Activated naive CD8-positive, alpha-beta T cell (primary cell): ENCODE measurements at regions not wholly inside any gene's neighbourhood (a gene's known extent, or its start where the extent isn't known, plus 50 kb on each side); places are given as distances from the start of the nearest gene placed in this dataset.

ENCODE experiments used
- H3K27ac Mint-ChIP-seq: one replicate; pipeline ENCODE4 v1.8.0; 2021; ENCODE audit warnings: mixed read lengths
- H3K27me3 Mint-ChIP-seq: one replicate; pipeline ENCODE4 v1.8.0; 2021; ENCODE audit warnings: mixed read lengths
- H3K36me3 Mint-ChIP-seq: one replicate; pipeline ENCODE4 v1.8.0; 2021; ENCODE audit warnings: mixed read lengths
- H3K4me1 Mint-ChIP-seq: one replicate; pipeline ENCODE4 v1.8.0; 2021; ENCODE audit warnings: low read depth, mixed read lengths
- H3K4me3 Mint-ChIP-seq: one replicate; pipeline ENCODE4 v1.8.0; 2021; ENCODE audit warnings: mild to moderate bottlenecking, mixed read lengths
- H3K9me3 Mint-ChIP-seq: one replicate; pipeline ENCODE4 v1.8.0; 2021; ENCODE audit warnings: low read depth, mixed read lengths

DNA sequence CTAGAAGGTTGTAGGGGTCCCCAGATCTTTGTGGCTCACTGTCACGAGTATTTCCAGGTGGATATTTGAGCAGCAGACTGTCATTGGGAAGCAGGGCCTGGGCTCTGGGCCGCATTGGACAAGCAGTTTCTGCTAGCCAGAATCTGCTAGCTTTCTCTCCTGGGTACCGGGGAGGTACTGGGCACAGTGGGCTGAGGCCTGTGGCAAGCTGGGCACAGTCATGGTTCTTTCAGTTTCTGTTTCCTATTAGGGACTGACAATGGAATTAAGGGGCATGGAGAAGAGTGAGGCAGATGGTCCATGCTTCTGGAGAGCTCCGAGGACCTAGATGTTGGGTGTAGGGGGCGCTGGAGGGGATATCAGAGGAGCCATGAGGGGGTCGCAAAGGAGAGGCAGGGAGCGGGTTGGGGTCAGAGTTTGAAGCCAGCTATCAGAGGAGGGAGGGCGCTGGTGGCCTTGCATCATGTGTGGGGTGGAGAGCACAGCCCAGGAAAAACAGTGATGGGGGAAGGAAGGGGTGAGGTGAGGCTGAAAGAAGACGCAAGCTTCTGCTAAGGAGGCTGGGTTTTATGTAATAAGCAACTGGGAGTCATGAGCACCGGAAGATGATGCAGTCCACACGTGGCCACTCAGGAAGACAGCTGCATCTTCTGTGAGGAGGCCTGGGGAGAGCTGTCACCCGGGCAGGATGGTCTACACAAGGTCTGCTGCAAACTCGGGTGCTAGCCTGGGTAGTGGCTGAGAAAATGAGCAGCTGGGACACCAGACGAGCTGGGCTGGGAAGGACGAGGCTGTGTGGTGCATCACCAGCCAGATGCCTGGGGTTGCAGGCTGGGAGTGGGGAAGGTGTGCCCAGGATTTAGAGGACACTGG, 72.7 kb downstream of the IER5 start:
- Mint-ChIP-seq H3K4me1 (peaks cover 34% of the 10 kb centered on the region), H3K4me3 (peak overlapping the region; percentile 12), H3K36me3 (no peaks in the 10 kb centered on the region), H3K9me3 (peaks cover 19% of the 10 kb centered on the region), H3K27ac (peak overlapping the region; percentile 28), H3K27me3 (no peaks in the 10 kb centered on the region)

GRCh38 chr1:181163662-181164061, 75.2 kb downstream of the IER5 start:
- H3K27ac Mint-ChIP-seq: no peak overlapping the region
- peaks cover 23% of the 10 kb centered on the region for H3K4me1 Mint-ChIP-seq
- H3K27me3 Mint-ChIP-seq: no peaks in the 10 kb centered on the region
- no peaks in the 10 kb centered on the region for H3K36me3 Mint-ChIP-seq
- peaks cover 19% of the 10 kb centered on the region for H3K9me3 Mint-ChIP-seq
- no peak overlapping the region for H3K4me3 Mint-ChIP-seq

GRCh38 chr1:181166377-181167196, 78.1 kb downstream of the IER5 start:
- H3K4me3 Mint-ChIP-seq: peak overlapping the region; percentile 65
- H3K36me3 Mint-ChIP-seq: no peaks in the 10 kb centered on the region
- H3K27me3 Mint-ChIP-seq: no peaks in the 10 kb centered on the region
- peaks cover 14% of the 10 kb centered on the region for H3K9me3 Mint-ChIP-seq
- peak overlapping the region; percentile 19 for H3K27ac Mint-ChIP-seq
- peaks cover 4% of the 10 kb centered on the region for H3K4me1 Mint-ChIP-seq

DNA sequence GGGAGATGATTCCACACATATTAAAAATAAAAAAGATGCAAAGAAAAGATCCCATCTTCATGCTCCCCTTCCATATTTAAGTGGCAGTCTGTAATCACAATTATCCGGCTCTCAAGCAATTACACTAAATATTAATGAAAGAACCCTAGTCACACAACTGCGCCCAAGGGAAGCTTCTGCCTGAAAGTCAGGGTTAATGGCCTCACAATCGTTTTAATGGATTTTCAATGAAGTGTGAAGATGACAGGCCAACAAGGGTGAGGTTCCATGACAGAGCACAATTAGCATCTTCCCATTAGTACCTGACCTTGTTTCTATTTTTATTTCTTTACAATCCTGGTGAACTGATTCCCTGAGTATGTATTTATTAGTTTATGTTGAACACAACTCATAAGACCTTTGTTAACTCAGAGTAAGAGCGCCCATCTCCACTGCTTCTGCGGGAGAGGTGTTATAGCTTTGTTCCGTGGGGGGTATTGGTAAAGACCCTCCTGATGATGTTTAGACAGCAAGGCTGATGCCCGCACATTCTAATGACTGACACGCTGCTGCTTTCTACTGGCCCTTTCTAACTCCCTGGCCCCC, 80.9 kb downstream of the IER5 start:
- peaks cover 3% of the 10 kb centered on the region for H3K9me3 Mint-ChIP-seq
- H3K4me3 Mint-ChIP-seq: no peak overlapping the region
- no peak overlapping the region for H3K27ac Mint-ChIP-seq
- no peaks in the 10 kb centered on the region for H3K27me3 Mint-ChIP-seq
- H3K36me3 Mint-ChIP-seq: peaks cover 5% of the 10 kb centered on the region
- peaks cover 4% of the 10 kb centered on the region for H3K4me1 Mint-ChIP-seq

- no peaks in the 10 kb centered on the region for H3K9me3 Mint-ChIP-seq
Observed at GRCh38 chr1:181170194-181170593, 81.7 kb downstream of the IER5 start.

DNA sequence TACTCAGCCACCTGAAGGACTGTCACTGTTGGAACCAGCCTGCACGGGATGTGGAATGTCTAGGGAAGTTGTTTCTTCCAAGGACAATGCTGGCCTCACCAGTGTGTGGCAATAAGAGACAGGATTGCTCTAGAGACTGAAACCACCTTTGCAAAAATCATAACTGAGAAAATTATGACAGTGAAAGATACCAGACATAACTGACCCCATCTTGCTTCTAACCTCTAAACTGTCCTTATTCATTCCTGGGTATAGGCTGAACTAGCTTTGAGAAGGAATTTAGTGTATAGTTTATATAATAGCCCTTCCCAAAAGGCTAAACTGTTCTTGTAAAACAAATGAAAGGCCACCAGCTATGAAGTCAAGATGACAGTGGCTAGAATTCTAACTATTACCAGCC, 83.6 kb downstream of the IER5 start:
- H3K9me3 Mint-ChIP-seq: no peaks in the 10 kb centered on the region
- no peaks in the 10 kb centered on the region for H3K4me1 Mint-ChIP-seq
- no peak overlapping the region for H3K4me3 Mint-ChIP-seq
- peaks cover 5% of the 10 kb centered on the region for H3K36me3 Mint-ChIP-seq
- no peaks in the 10 kb centered on the region for H3K27me3 Mint-ChIP-seq
- H3K27ac Mint-ChIP-seq: no peak overlapping the region

More at GRCh38 chr1:181170194-181170593, 81.7 kb downstream of the IER5 start:
- peaks cover 4% of the 10 kb centered on the region for H3K4me1 Mint-ChIP-seq
- H3K27ac Mint-ChIP-seq: no peak overlapping the region
- H3K27me3 Mint-ChIP-seq: no peaks in the 10 kb centered on the region
- no peak overlapping the region for H3K4me3 Mint-ChIP-seq
- peaks cover 5% of the 10 kb centered on the region for H3K36me3 Mint-ChIP-seq

- no peaks in the 10 kb centered on the region for H3K4me1 Mint-ChIP-seq
- H3K36me3 Mint-ChIP-seq: peaks cover 5% of the 10 kb centered on the region
- H3K4me3 Mint-ChIP-seq: no peak overlapping the region
- H3K27me3 Mint-ChIP-seq: no peaks in the 10 kb centered on the region
- H3K27ac Mint-ChIP-seq: no peak overlapping the region
- no peaks in the 10 kb centered on the region for H3K9me3 Mint-ChIP-seq
Observed at GRCh38 chr1:181173761-181174447, 85.4 kb downstream of the IER5 start.

DNA sequence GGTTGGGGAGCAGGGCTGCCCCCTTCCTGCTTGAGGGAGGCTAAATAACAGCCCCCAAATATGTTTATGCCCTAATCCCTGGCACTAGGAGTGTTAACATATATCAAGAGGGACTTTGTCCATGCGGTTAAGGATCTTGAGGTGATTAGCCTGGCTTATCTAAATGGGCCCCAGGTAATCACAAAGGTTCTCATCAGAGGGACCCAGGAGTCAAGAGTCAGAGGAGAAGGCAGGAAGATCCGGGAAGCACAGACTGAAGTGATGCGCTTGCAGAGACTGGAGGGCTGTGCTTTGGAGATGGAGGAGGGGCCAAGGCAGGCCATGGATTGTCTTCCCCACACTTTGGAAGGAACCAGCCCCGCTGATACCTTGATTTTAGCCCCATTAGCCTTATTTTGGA, 86.4 kb downstream of the IER5 start:
- Mint-ChIP-seq H3K4me1 (peaks cover 7% of the 10 kb centered on the region), H3K4me3 (no peak overlapping the region), H3K27ac (no peak overlapping the region), H3K36me3 (peaks cover 5% of the 10 kb centered on the region), H3K9me3 (no peaks in the 10 kb centered on the region), H3K27me3 (no peaks in the 10 kb centered on the region)

DNA sequence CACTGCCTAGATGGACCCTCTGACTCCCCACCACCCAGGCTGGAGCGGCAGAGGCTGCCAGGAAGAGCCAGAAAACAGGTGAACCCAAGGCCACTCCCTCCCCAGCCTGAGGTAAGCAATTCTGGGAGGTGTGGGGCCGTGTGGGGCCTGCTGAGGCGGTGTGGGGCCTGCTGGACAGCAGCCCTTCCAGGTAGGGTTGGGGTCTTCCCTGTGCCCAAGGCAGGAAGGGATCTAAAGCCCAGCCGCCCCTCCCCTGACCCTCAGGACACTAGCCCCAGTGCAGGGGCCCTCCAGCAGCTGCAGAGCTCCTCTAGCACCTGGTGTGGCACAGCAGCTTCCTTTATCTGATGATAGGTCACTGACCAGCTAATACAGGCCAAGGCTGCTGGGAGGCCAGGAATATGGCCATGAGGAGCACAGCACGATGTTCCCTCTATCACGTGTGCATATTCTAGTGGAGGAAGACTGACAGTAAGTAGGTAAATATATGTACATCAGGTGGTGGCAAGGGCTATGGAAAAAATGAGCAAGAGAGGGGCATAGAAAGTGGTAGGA, 86.9 kb downstream of the IER5 start:
- H3K4me1 Mint-ChIP-seq: peaks cover 13% of the 10 kb centered on the region
- H3K27me3 Mint-ChIP-seq: no peaks in the 10 kb centered on the region
- H3K36me3 Mint-ChIP-seq: peaks cover 5% of the 10 kb centered on the region
- H3K27ac Mint-ChIP-seq: no peak overlapping the region
- no peak overlapping the region for H3K4me3 Mint-ChIP-seq
- H3K9me3 Mint-ChIP-seq: no peaks in the 10 kb centered on the region

- no peaks in the 10 kb centered on the region for H3K27me3 Mint-ChIP-seq
- peaks cover 5% of the 10 kb centered on the region for H3K36me3 Mint-ChIP-seq
- peaks cover 13% of the 10 kb centered on the region for H3K4me1 Mint-ChIP-seq
- H3K27ac Mint-ChIP-seq: no peak overlapping the region
- no peak overlapping the region for H3K4me3 Mint-ChIP-seq
- no peaks in the 10 kb centered on the region for H3K9me3 Mint-ChIP-seq
Observed at GRCh38 chr1:181175955-181176354, 87.5 kb downstream of the IER5 start.

- no peak overlapping the region for H3K4me3 Mint-ChIP-seq
- no peaks in the 10 kb centered on the region for H3K9me3 Mint-ChIP-seq
- H3K36me3 Mint-ChIP-seq: no peaks in the 10 kb centered on the region
- no peaks in the 10 kb centered on the region for H3K27me3 Mint-ChIP-seq
- H3K4me1 Mint-ChIP-seq: peaks cover 13% of the 10 kb centered on the region
- H3K27ac Mint-ChIP-seq: no peak overlapping the region
Observed at GRCh38 chr1:181178241-181178879, 89.9 kb downstream of the IER5 start.

GRCh38 chr1:181179279-181179986, 90.9 kb downstream of the IER5 start:
- Mint-ChIP-seq H3K4me1 (peaks cover 13% of the 10 kb centered on the region), H3K27me3 (no peaks in the 10 kb centered on the region), H3K27ac (no peak overlapping the region), H3K9me3 (no peaks in the 10 kb centered on the region), H3K36me3 (no peaks in the 10 kb centered on the region), H3K4me3 (peak overlapping the region; percentile 33)

- H3K27ac Mint-ChIP-seq: no peak overlapping the region
Observed at GRCh38 chr1:181179987-181180365, 91.5 kb downstream of the IER5 start.

More at GRCh38 chr1:181179987-181180365, 91.5 kb downstream of the IER5 start:
- Mint-ChIP-seq H3K27me3 (no peaks in the 10 kb centered on the region), H3K4me3 (peak overlapping the region; percentile 33), H3K4me1 (peaks cover 13% of the 10 kb centered on the region), H3K9me3 (no peaks in the 10 kb centered on the region), H3K36me3 (no peaks in the 10 kb centered on the region)
